ENCODE measurements at regions not wholly inside any gene's neighbourhood (a gene's known extent, or its start where the extent isn't known, plus 50 kb on each side); places are given as distances from the start of the nearest gene placed in this dataset.

DNA sequence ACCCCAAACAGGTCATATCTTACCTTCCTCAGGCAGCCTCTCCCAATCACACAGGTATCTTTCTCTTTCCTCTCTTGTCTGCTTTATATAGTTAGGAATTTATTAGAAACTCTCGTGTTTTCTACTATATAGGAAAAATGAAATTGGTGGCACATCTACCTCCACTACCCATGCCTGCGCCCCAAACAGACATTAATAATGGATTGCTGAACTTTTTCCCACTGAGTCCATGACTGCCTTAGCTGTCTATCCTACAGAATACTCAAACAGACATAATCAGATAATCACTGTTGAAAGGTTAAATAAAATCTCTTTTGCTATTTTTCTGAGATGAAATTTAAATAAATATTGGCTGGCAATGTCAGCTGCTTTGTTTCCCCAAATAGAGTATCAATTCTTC, 55.8 kb upstream of the SLC6A11 start:
- TF ChIP-seq POLR2A (IDR thresholded peaks at IDR 0.05) (no peak), EP300 (IDR thresholded peaks at IDR 0.05) (no peak)
- TF ChIP-seq, protein P1, sequence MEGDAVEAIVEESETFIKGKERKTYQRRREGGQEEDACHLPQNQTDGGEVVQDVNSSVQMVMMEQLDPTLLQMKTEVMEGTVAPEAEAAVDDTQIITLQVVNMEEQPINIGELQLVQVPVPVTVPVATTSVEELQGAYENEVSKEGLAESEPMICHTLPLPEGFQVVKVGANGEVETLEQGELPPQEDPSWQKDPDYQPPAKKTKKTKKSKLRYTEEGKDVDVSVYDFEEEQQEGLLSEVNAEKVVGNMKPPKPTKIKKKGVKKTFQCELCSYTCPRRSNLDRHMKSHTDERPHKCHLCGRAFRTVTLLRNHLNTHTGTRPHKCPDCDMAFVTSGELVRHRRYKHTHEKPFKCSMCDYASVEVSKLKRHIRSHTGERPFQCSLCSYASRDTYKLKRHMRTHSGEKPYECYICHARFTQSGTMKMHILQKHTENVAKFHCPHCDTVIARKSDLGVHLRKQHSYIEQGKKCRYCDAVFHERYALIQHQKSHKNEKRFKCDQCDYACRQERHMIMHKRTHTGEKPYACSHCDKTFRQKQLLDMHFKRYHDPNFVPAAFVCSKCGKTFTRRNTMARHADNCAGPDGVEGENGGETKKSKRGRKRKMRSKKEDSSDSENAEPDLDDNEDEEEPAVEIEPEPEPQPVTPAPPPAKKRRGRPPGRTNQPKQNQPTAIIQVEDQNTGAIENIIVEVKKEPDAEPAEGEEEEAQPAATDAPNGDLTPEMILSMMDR (IDR thresholded peaks at IDR 0.05) = no peak
